Osteocyte (in vitro differentiated cells): ENCODE measurements at regions not wholly inside any gene's neighbourhood (a gene's known extent, or its start where the extent isn't known, plus 50 kb on each side); places are given as distances from the start of the nearest gene placed in this dataset.
A peak's percentile ranks its signal among the peaks of the same experiment; 100 is the strongest.

Experiments
- DNase-seq: peaks from one replicate; pipeline ENCODE4 v3.0.0; 2021; ENCODE audit warnings: mixed read lengths; ENCODE audit not compliant: unreplicated experiment; ENCODE audit errors: extremely low spot score
- H3K27ac Mint-ChIP-seq: one replicate; pipeline ENCODE4 v1.8.0; 2021; ENCODE audit warnings: mild to moderate bottlenecking, mixed read lengths; ENCODE audit not compliant: unreplicated experiment
- H3K27me3 Mint-ChIP-seq: one replicate; pipeline ENCODE4 v1.8.0; 2021; ENCODE audit warnings: mixed read lengths; ENCODE audit not compliant: unreplicated experiment
- H3K36me3 Mint-ChIP-seq: one replicate; pipeline ENCODE4 v1.8.0; 2021; ENCODE audit warnings: mixed read lengths; ENCODE audit not compliant: unreplicated experiment
- H3K4me1 Mint-ChIP-seq: one replicate; pipeline ENCODE4 v1.8.0; 2021; ENCODE audit warnings: mixed read lengths; ENCODE audit not compliant: unreplicated experiment
- H3K4me3 Mint-ChIP-seq: one replicate; pipeline ENCODE4 v1.8.0; 2021; ENCODE audit warnings: mild to moderate bottlenecking, moderate library complexity, mixed read lengths; ENCODE audit not compliant: unreplicated experiment
- H3K9me3 Mint-ChIP-seq: one replicate; pipeline ENCODE4 v1.8.0; 2021; ENCODE audit warnings: mixed read lengths; ENCODE audit not compliant: unreplicated experiment
- CTCF ChIP-seq: fragments of 200-600 bp; sonication (generic); IDR thresholded peaks from 2 replicates; pipeline ENCODE4 v1.5.0; 2021; ENCODE audit warnings: antibody characterized with exemption, mild to moderate bottlenecking, moderate library complexity

DNA sequence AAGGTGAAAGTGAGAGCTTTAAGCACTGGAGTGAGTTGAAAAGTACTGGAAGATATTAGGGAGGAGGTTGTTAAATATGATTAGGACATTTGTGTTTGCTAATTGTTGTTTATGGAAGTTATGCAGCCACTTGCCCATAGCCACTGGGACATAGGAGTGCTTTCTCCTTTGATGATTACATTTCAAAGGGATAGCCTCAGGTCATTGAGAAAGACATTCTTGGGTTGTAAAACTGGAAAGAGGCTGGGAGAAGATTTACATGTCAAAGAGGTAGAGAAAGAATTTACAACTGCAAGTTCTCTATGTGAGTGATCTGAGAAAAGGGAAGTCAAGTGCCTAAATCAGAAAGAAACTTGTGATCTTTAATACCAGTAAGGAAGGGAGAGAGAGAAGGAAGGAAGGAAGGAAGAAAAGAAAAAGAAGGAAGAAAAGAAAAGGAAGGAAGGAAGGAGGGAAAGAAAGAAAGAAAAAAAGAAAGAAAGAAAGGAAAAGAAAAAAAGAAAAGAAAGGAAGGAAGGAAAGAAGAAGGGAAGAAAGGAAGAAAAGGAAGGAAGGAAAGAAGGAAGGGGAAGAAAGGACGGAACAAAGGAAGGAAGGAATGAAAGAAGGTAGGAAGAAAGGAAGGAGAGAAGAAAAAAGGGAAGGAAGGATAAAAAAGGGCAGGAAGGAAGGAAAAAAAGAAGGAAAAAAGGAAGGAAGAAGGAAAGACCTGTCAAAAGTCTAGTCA lies 284.6 kb upstream of the DPYD start:
- H3K9me3 Mint-ChIP-seq, result no peaks in the 10 kb centered on the region
- H3K4me1 Mint-ChIP-seq, result peaks cover 32% of the 10 kb centered on the region
- no peak overlapping the region for H3K27ac Mint-ChIP-seq
- no peaks in the 10 kb centered on the region for H3K36me3 Mint-ChIP-seq
- DNase-seq, result no peak
- H3K27me3 Mint-ChIP-seq, result no peaks in the 10 kb centered on the region
- no peak overlapping the region for H3K4me3 Mint-ChIP-seq
- no peak for TF ChIP-seq CTCF

GRCh38 chr1:98203466-98203865 lies 282.6 kb upstream of the DPYD start:
- TF ChIP-seq CTCF, result no peak
- H3K4me3 Mint-ChIP-seq, result no peak overlapping the region
- no peak for DNase-seq
- H3K27me3 Mint-ChIP-seq, result no peaks in the 10 kb centered on the region
- no peaks in the 10 kb centered on the region for H3K9me3 Mint-ChIP-seq
- H3K4me1 Mint-ChIP-seq, result peaks cover 15% of the 10 kb centered on the region
- no peak overlapping the region for H3K27ac Mint-ChIP-seq
- no peaks in the 10 kb centered on the region for H3K36me3 Mint-ChIP-seq

DNA sequence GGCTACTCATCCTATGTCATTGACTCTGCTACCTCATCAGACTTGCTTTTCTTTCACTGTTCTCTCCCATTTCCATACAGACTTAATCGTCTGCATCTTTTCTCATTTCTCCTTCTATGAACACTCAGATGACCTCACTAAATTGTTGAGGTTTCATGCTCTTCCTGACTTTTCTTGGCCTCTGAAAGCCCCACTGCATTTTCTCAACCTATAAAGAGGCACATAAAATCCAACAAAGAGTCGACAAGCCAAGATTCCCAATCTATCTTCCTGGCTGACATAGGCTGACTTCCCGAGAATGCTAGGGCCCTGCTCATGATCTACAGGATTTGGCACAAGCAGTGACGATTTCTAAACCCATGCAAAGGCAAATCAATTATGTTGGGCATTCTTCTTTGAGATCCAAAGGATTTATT lies 280.8 kb upstream of the DPYD start:
- H3K27me3 Mint-ChIP-seq, result no peaks in the 10 kb centered on the region
- H3K4me1 Mint-ChIP-seq, result peaks cover 21% of the 10 kb centered on the region
- no peak overlapping the region for H3K27ac Mint-ChIP-seq
- no peak overlapping the region for H3K4me3 Mint-ChIP-seq
- TF ChIP-seq CTCF, result no peak
- no peak for DNase-seq
- H3K36me3 Mint-ChIP-seq, result no peaks in the 10 kb centered on the region
- H3K9me3 Mint-ChIP-seq, result no peaks in the 10 kb centered on the region

- H3K4me3 Mint-ChIP-seq, result no peak overlapping the region
- H3K36me3 Mint-ChIP-seq, result no peaks in the 10 kb centered on the region
- no peak for TF ChIP-seq CTCF
- peaks cover 7% of the 10 kb centered on the region for H3K4me1 Mint-ChIP-seq
- H3K27me3 Mint-ChIP-seq, result no peaks in the 10 kb centered on the region
- no peak for DNase-seq
- peak overlapping the region; percentile 45 for H3K27ac Mint-ChIP-seq
- H3K9me3 Mint-ChIP-seq, result peaks cover 3% of the 10 kb centered on the region
Measured at GRCh38 chr1:98197356-98197755, 276.5 kb upstream of the DPYD start.

- H3K4me3 Mint-ChIP-seq, result no peak overlapping the region
- no peaks in the 10 kb centered on the region for H3K36me3 Mint-ChIP-seq
- DNase-seq, result no peak
Measured at GRCh38 chr1:98196012-98196411, 275.2 kb upstream of the DPYD start.

More at GRCh38 chr1:98196012-98196411, 275.2 kb upstream of the DPYD start:
- TF ChIP-seq CTCF, result no peak
- Mint-ChIP-seq H3K9me3 (peaks cover 3% of the 10 kb centered on the region), H3K27ac (no peak overlapping the region), H3K4me1 (peaks cover 7% of the 10 kb centered on the region), H3K27me3 (no peaks in the 10 kb centered on the region)
